GM21423 (cell line): ENCODE measurements at regions not wholly inside any gene's neighbourhood (a gene's known extent, or its start where the extent isn't known, plus 50 kb on each side); places are given as distances from the start of the nearest gene placed in this dataset.
"Not testable (repeated sequence)": the region's sequence is repeated elsewhere in the genome, so short reads cannot be mapped to it uniquely, and the experiment has no call there.

Source experiments
- ATAC-seq: cut with Tn5 transposase; IDR thresholded peaks from one replicate; pipeline ENCODE4 v1.9.1; 2021; ENCODE audit warnings: mild to moderate bottlenecking, moderate library complexity; ENCODE audit not compliant: unreplicated experiment

GRCh38 chr12:124214574-124214973, 80.3 kb upstream of the RFLNA start:
- no peak for ATAC-seq

- ATAC-seq: no peak
Measured at GRCh38 chr12:124216966-124217365, 77.9 kb upstream of the RFLNA start.

GRCh38 chr12:124217508-124218242, 77.2 kb upstream of the RFLNA start:
- ATAC-seq: no peak

GRCh38 chr12:124218243-124218560, 76.7 kb upstream of the RFLNA start:
- no peak for ATAC-seq

- ATAC-seq: not testable (repeated sequence)
Measured at GRCh38 chr12:124218650-124219049, 76.2 kb upstream of the RFLNA start.

GRCh38 chr12:124222368-124223245, 72.3 kb upstream of the RFLNA start:
- ATAC-seq: no peak

GRCh38 chr12:124223733-124224138, 71.2 kb upstream of the RFLNA start:
- not testable (repeated sequence) for ATAC-seq

- no peak for ATAC-seq
Measured at GRCh38 chr12:124224535-124225110, 70.3 kb upstream of the RFLNA start.

GRCh38 chr12:124225730-124226129, 69.2 kb upstream of the RFLNA start:
- no peak for ATAC-seq

- no peak for ATAC-seq
Measured at GRCh38 chr12:124227951-124228711, 66.8 kb upstream of the RFLNA start.

GRCh38 chr12:124229520-124229919, 65.4 kb upstream of the RFLNA start:
- no peak for ATAC-seq

- ATAC-seq: no peak
Measured at GRCh38 chr12:124230117-124230757, 64.7 kb upstream of the RFLNA start.

GRCh38 chr12:124230789-124231188, 64.1 kb upstream of the RFLNA start:
- ATAC-seq: no peak

- ATAC-seq: no peak
Measured at GRCh38 chr12:124231980-124232653, 62.8 kb upstream of the RFLNA start.

GRCh38 chr12:124232654-124232987, 62.3 kb upstream of the RFLNA start:
- no peak for ATAC-seq

- no peak for ATAC-seq
Measured at GRCh38 chr12:124233041-124233796, 61.7 kb upstream of the RFLNA start.

GRCh38 chr12:124233846-124234640, 60.9 kb upstream of the RFLNA start:
- ATAC-seq: no peak

- ATAC-seq: no peak
Measured at GRCh38 chr12:124236625-124237031, 58.3 kb upstream of the RFLNA start.

GRCh38 chr12:124238886-124239285, 56.0 kb upstream of the RFLNA start:
- no peak for ATAC-seq
